ENCODE measurements at regions not wholly inside any gene's neighbourhood (a gene's known extent, or its start where the extent isn't known, plus 50 kb on each side); places are given as distances from the start of the nearest gene placed in this dataset.

GRCh38 chr3:87044409-87044808 lies 53.5 kb upstream of the VGLL3 start:
- no peak for DNase-seq (ENCODE audit: low spot score)

- DNase-seq (ENCODE audit: low spot score) = no peak
Measured at GRCh38 chr3:87041191-87041590, 50.2 kb upstream of the VGLL3 start.

Measured in iPS-NIHi11 (cell line).